Activated CD4-positive, CD25-positive, alpha-beta regulatory T cell treated with anti-CD3 and anti-CD28 coated beads, Interleukin-2, amount 50 U/mL, for 72 hours (primary cell): ENCODE measurements at regions not wholly inside any gene's neighbourhood (a gene's known extent, or its start where the extent isn't known, plus 50 kb on each side); places are given as distances from the start of the nearest gene placed in this dataset.

Source experiments
- DNase-seq: peaks from one replicate; pipeline ENCODE4 v3.0.0; 2021

GRCh38 chr4:19879330-19879729, 372.4 kb upstream of the SLIT2 start:
- no peak for DNase-seq

- no peak for DNase-seq
Measured at GRCh38 chr4:19857991-19858390, 393.7 kb upstream of the SLIT2 start.

GRCh38 chr4:19857380-19857779, 394.3 kb upstream of the SLIT2 start:
- no peak for DNase-seq

GRCh38 chr4:19850909-19851308, 400.8 kb upstream of the SLIT2 start:
- no peak for DNase-seq

GRCh38 chr4:19844446-19844845, 407.3 kb upstream of the SLIT2 start:
- DNase-seq: no peak

- DNase-seq: no peak
Measured at GRCh38 chr4:19842471-19842870, 409.2 kb upstream of the SLIT2 start.

- no peak for DNase-seq
Measured at GRCh38 chr4:19838858-19839257, 412.8 kb upstream of the SLIT2 start.

- DNase-seq: no peak
Measured at GRCh38 chr4:19835429-19835828, 416.3 kb upstream of the SLIT2 start.

GRCh38 chr4:19832411-19832810, 419.3 kb upstream of the SLIT2 start:
- no peak for DNase-seq

- DNase-seq: no peak
Measured at GRCh38 chr4:19831644-19832285, 419.9 kb upstream of the SLIT2 start.

- no peak for DNase-seq
Measured at GRCh38 chr4:19829101-19829500, 422.6 kb upstream of the SLIT2 start.

GRCh38 chr4:19823781-19824180, 427.9 kb upstream of the SLIT2 start:
- DNase-seq: no peak

GRCh38 chr4:19819737-19820136, 432.0 kb upstream of the SLIT2 start:
- DNase-seq: no peak

GRCh38 chr4:19809989-19810388, 441.7 kb upstream of the SLIT2 start:
- no peak for DNase-seq

GRCh38 chr4:19807505-19807904, 444.2 kb upstream of the SLIT2 start:
- no peak for DNase-seq

GRCh38 chr4:19806865-19807264, 444.8 kb upstream of the SLIT2 start:
- DNase-seq: no peak

- DNase-seq: no peak
Measured at GRCh38 chr4:19803406-19803805, 448.3 kb upstream of the SLIT2 start.

- DNase-seq: no peak
Measured at GRCh38 chr4:19793831-19794230, 457.9 kb upstream of the SLIT2 start.

GRCh38 chr4:19791422-19792123, 460.1 kb upstream of the SLIT2 start:
- no peak for DNase-seq

- no peak for DNase-seq
Measured at GRCh38 chr4:19786616-19787015, 465.1 kb upstream of the SLIT2 start.

GRCh38 chr4:19783667-19784223, 468.0 kb upstream of the SLIT2 start:
- no peak for DNase-seq

GRCh38 chr4:19780871-19781270, 470.8 kb upstream of the SLIT2 start:
- no peak for DNase-seq

GRCh38 chr4:19776929-19777328, 474.8 kb upstream of the SLIT2 start:
- no peak for DNase-seq

GRCh38 chr4:19776021-19776459, 475.7 kb upstream of the SLIT2 start:
- no peak for DNase-seq
